WI38 (cell line): ENCODE measurements at regions not wholly inside any gene's neighbourhood (a gene's known extent, or its start where the extent isn't known, plus 50 kb on each side); places are given as distances from the start of the nearest gene placed in this dataset.
"Not testable (repeated sequence)": the region's sequence is repeated elsewhere in the genome, so short reads cannot be mapped to it uniquely, and the experiment has no call there.

Experiments
- H3K4me3 ChIP-seq: 2 replicates; pipeline ENCODE4 v1.5.1; 2011; ENCODE audit warnings: low read depth, mild to moderate bottlenecking, control low read depth, low read length
- TF ChIP-seq, protein P1 (sequence below): IDR thresholded peaks from 2 replicates; pipeline ENCODE4 v1.5.1; 2012; ENCODE audit warnings: low read depth, mild to moderate bottlenecking, control low read depth, low read length

- H3K4me3 ChIP-seq, result no peak overlapping the region
Observed at GRCh38 chr3:34106379-34106778, 307.9 kb downstream of the PDCD6IP start.

DNA sequence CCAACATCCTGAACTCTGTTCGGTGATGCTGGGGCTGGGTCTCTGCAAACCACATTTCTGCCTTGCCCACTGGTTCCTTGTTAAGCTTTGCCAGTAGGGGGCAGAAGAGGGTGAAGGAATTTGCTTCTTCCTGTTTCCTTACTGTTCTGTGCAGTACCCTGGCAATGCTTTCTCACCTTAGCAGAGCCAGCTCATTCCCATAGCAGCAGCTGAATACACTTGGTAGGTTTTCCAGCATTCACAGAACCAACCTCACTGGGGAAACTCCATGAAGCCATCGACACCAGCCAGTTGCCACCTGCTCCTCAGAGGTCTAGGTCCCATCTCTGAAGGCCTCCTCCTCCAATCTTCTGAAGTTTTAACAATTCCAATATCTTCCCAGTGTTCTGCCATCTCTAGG, 308.4 kb downstream of the PDCD6IP start:
- no peak overlapping the region for H3K4me3 ChIP-seq
- TF ChIP-seq, protein P1, sequence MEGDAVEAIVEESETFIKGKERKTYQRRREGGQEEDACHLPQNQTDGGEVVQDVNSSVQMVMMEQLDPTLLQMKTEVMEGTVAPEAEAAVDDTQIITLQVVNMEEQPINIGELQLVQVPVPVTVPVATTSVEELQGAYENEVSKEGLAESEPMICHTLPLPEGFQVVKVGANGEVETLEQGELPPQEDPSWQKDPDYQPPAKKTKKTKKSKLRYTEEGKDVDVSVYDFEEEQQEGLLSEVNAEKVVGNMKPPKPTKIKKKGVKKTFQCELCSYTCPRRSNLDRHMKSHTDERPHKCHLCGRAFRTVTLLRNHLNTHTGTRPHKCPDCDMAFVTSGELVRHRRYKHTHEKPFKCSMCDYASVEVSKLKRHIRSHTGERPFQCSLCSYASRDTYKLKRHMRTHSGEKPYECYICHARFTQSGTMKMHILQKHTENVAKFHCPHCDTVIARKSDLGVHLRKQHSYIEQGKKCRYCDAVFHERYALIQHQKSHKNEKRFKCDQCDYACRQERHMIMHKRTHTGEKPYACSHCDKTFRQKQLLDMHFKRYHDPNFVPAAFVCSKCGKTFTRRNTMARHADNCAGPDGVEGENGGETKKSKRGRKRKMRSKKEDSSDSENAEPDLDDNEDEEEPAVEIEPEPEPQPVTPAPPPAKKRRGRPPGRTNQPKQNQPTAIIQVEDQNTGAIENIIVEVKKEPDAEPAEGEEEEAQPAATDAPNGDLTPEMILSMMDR, result no peak; the same call in 1 of the 2 replicates

More at GRCh38 chr3:34106379-34106778, 307.9 kb downstream of the PDCD6IP start:
- TF ChIP-seq, protein P1, result no peak

GRCh38 chr3:34107669-34108068, 309.2 kb downstream of the PDCD6IP start:
- H3K4me3 ChIP-seq, result no peak overlapping the region
- TF ChIP-seq, protein P1, result no peak

GRCh38 chr3:34109021-34109420, 310.6 kb downstream of the PDCD6IP start:
- TF ChIP-seq, protein P1, result no peak
- H3K4me3 ChIP-seq, result no peak overlapping the region

- TF ChIP-seq, protein P1, result no peak
- no peak overlapping the region for H3K4me3 ChIP-seq
Observed at GRCh38 chr3:34109846-34110245, 311.4 kb downstream of the PDCD6IP start.

- TF ChIP-seq, protein P1, result no peak
- no peak overlapping the region for H3K4me3 ChIP-seq
Observed at GRCh38 chr3:34111361-34111760, 312.9 kb downstream of the PDCD6IP start.

- not testable (repeated sequence) for H3K4me3 ChIP-seq
Observed at GRCh38 chr3:34112261-34112660, 313.8 kb downstream of the PDCD6IP start.

DNA sequence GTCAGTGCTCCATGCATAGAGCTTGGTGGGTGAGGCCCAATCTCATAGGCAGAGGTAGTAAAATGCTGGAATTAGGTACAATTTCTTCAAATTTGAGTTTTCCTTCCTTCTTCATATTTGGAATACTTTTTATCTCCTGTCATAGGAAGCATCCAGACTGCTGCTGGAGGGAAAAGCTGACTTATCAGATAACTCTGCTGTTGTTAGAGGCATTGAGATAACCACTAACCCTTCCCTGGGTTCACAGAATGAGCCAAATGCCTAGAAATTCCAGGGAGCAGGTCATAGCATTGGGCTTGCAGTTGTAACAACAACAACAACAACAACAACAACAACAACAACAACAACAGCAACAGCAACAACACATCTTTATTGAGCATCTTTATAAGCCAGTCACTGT, 332.7 kb downstream of the PDCD6IP start:
- H3K4me3 ChIP-seq, result no peak overlapping the region
- TF ChIP-seq, protein P1, result no peak
